Spleen (tissue), 7 donors: ENCODE measurements at regions not wholly inside any gene's neighbourhood (a gene's known extent, or its start where the extent isn't known, plus 50 kb on each side); places are given as distances from the start of the nearest gene placed in this dataset.

Source experiments
- CTCF ChIP-seq, 11 experiments: fragments of 200-600 bp in 7 of 11; fragments of 450-650 bp in 4 of 11; sonication (generic) in 4 of 11; IDR thresholded peaks in 8 of 11; conservative IDR thresholded peaks in 3 of 11; 1 replicate in 7 of 11; 2 replicates in 4 of 11; pipeline versions ENCODE4 v1.4.0 to v1.8.0; 2016 to 2021; ENCODE audit warnings: antibody characterized with exemption in 11 of 11, inconsistent platforms in 4 of 11, mild to moderate bottlenecking in 1 of 11
- POLR2AphosphoS5 ChIP-seq, 3 donors: sonication (generic); formaldehyde crosslinking; IDR thresholded peaks; one replicate each; pipeline ENCODE4 v1.5.1; 2017; ENCODE audit warnings: antibody characterized with exemption in 3 of 3
- donor health status: DM: no; HTN: no; CAD: no; lungs with moderate emphysema.
- donor health status: DM: no; HTN: no; CAD: no.
- donor health status: DM: no; HTN: no; CAD: no.

GRCh38 chr13:73974051-73974450 lies 160.2 kb downstream of the KLF12 start:
- no peak for TF ChIP-seq CTCF (IDR thresholded peaks at IDR 0.05 in 8 of 11, conservative IDR thresholded peaks at IDR 0.05 in 3 of 11)
- no peak for TF ChIP-seq POLR2AphosphoS5 (IDR thresholded peaks at IDR 0.05)
